ENCODE measurements at regions not wholly inside any gene's neighbourhood (a gene's known extent, or its start where the extent isn't known, plus 50 kb on each side); places are given as distances from the start of the nearest gene placed in this dataset.
"Not testable (repeated sequence)": the region's sequence is repeated elsewhere in the genome, so short reads cannot be mapped to it uniquely, and the experiment has no call there.

GRCh38 chr3:153277029-153277428 is 115.0 kb downstream of the RAP2B start:
- no peaks in the 10 kb centered on the region for H4K20me1 ChIP-seq (ENCODE audit: control insufficient read depth, extremely low read depth, insufficient read depth, low read length)
- no peak for TF ChIP-seq EZH2 (IDR thresholded peaks at IDR 0.05; ENCODE audit: low read length)
- TF ChIP-seq CTCF (optimal IDR thresholded peaks at IDR 0.05 in 1 of 3, IDR thresholded peaks at IDR 0.05 in 1 of 3, conservative IDR thresholded peaks at IDR 0.05 in 1 of 3; ENCODE audit: extremely low read depth in 1 of 3, insufficient read depth in 2 of 3, low read length in 3 of 3), result no peak
- no peaks in the 10 kb centered on the region for H3K79me2 ChIP-seq (ENCODE audit: control insufficient read depth, insufficient read depth, low read length)
- peak overlapping the region; percentile 40 for H2AFZ ChIP-seq (ENCODE audit: control insufficient read depth, low read length)
- H3K27ac ChIP-seq (ENCODE audit: control insufficient read depth, insufficient read depth, low read length), result peak overlapping the region; percentile 70
- H3K4me2 ChIP-seq (ENCODE audit: control insufficient read depth, extremely low read depth, insufficient read depth, low read depth, low read length), result peak overlapping the region; percentile 40
- dilution Hi-C loops (cut with MboI; ENCODE audit: extremely low pct_ligation_motif_present, low sequenced_read_pairs), result no loop called here
- H3K9me3 ChIP-seq (ENCODE audit: control insufficient read depth, low read depth, low read length), result no peaks in the 10 kb centered on the region
- FAIRE-seq (peak; percentile 86), DNase-seq (ENCODE audit: low read depth, low spot score) (peak; percentile 50)
- peaks cover 25% of the 10 kb centered on the region for H3K4me1 ChIP-seq (ENCODE audit: control insufficient read depth, extremely low read depth, insufficient read depth, low read length)
- H3K9ac ChIP-seq (ENCODE audit: control insufficient read depth, extremely low read depth, insufficient read depth, low read length), result peak overlapping the region; percentile 26
- no peaks in the 10 kb centered on the region for H3K9me1 ChIP-seq (ENCODE audit: control insufficient read depth, extremely low read depth, insufficient read depth, low read length)
- H3K36me3 ChIP-seq (ENCODE audit: control insufficient read depth in 2 of 2, extremely low read depth in 1 of 2, insufficient read depth in 2 of 2, low read length in 2 of 2), result no peaks in the 10 kb centered on the region
- no peak overlapping the region for H3K4me3 ChIP-seq (ENCODE audit: control insufficient read depth in 2 of 3, extremely low read depth in 1 of 3, insufficient read depth in 2 of 3, low read depth in 1 of 3, low read length in 3 of 3)
- H3K27me3 ChIP-seq (ENCODE audit: control insufficient read depth, extremely low read depth, insufficient read depth, low read length), result no peaks in the 10 kb centered on the region

- H3K4me3 ChIP-seq (ENCODE audit: control insufficient read depth in 2 of 3, extremely low read depth in 1 of 3, insufficient read depth in 2 of 3, low read depth in 1 of 3, low read length in 3 of 3); H2AFZ ChIP-seq (ENCODE audit: control insufficient read depth, low read length); H3K27ac ChIP-seq (ENCODE audit: control insufficient read depth, insufficient read depth, low read length); FAIRE-seq; H3K4me2 ChIP-seq (ENCODE audit: control insufficient read depth, extremely low read depth, insufficient read depth, low read depth, low read length); H3K9me3 ChIP-seq (ENCODE audit: control insufficient read depth, low read depth, low read length); H3K36me3 ChIP-seq (ENCODE audit: control insufficient read depth in 2 of 2, extremely low read depth in 1 of 2, insufficient read depth in 2 of 2, low read length in 2 of 2); H4K20me1 ChIP-seq (ENCODE audit: control insufficient read depth, extremely low read depth, insufficient read depth, low read length); H3K9ac ChIP-seq (ENCODE audit: control insufficient read depth, extremely low read depth, insufficient read depth, low read length); DNase-seq (ENCODE audit: low read depth, low spot score); H3K27me3 ChIP-seq (ENCODE audit: control insufficient read depth, extremely low read depth, insufficient read depth, low read length); H3K9me1 ChIP-seq (ENCODE audit: control insufficient read depth, extremely low read depth, insufficient read depth, low read length); H3K79me2 ChIP-seq (ENCODE audit: control insufficient read depth, insufficient read depth, low read length); dilution Hi-C loops (cut with MboI; ENCODE audit: extremely low pct_ligation_motif_present, low sequenced_read_pairs): not testable (repeated sequence)
- H3K4me1 ChIP-seq (ENCODE audit: control insufficient read depth, extremely low read depth, insufficient read depth, low read length), result peaks cover 51% of the 10 kb centered on the region
Observed at GRCh38 chr3:153281236-153281997, 119.4 kb downstream of the RAP2B start.

GRCh38 chr3:153282355-153282754 is 120.3 kb downstream of the RAP2B start:
- TF ChIP-seq CTCF (optimal IDR thresholded peaks at IDR 0.05 in 1 of 3, IDR thresholded peaks at IDR 0.05 in 1 of 3, conservative IDR thresholded peaks at IDR 0.05 in 1 of 3; ENCODE audit: extremely low read depth in 1 of 3, insufficient read depth in 2 of 3, low read length in 3 of 3), result no peak
- TF ChIP-seq EZH2 (IDR thresholded peaks at IDR 0.05; ENCODE audit: low read length), result no peak
- H3K9me1 ChIP-seq (ENCODE audit: control insufficient read depth, extremely low read depth, insufficient read depth, low read length), result peaks cover 2% of the 10 kb centered on the region
- H3K9me3 ChIP-seq (ENCODE audit: control insufficient read depth, low read depth, low read length), result no peaks in the 10 kb centered on the region
- no peaks in the 10 kb centered on the region for H3K27me3 ChIP-seq (ENCODE audit: control insufficient read depth, extremely low read depth, insufficient read depth, low read length)
- H4K20me1 ChIP-seq (ENCODE audit: control insufficient read depth, extremely low read depth, insufficient read depth, low read length), result no peaks in the 10 kb centered on the region
- DNase-seq (ENCODE audit: low read depth, low spot score) (no peak), FAIRE-seq (no peak)
- H3K36me3 ChIP-seq (ENCODE audit: control insufficient read depth in 2 of 2, extremely low read depth in 1 of 2, insufficient read depth in 2 of 2, low read length in 2 of 2), result no peaks in the 10 kb centered on the region
- no peak overlapping the region for H2AFZ ChIP-seq (ENCODE audit: control insufficient read depth, low read length)
- H3K4me1 ChIP-seq (ENCODE audit: control insufficient read depth, extremely low read depth, insufficient read depth, low read length), result peaks cover 51% of the 10 kb centered on the region
- no peak overlapping the region for H3K4me2 ChIP-seq (ENCODE audit: control insufficient read depth, extremely low read depth, insufficient read depth, low read depth, low read length)
- no peak overlapping the region for H3K4me3 ChIP-seq (ENCODE audit: control insufficient read depth in 2 of 3, extremely low read depth in 1 of 3, insufficient read depth in 2 of 3, low read depth in 1 of 3, low read length in 3 of 3)
- no peaks in the 10 kb centered on the region for H3K79me2 ChIP-seq (ENCODE audit: control insufficient read depth, insufficient read depth, low read length)
- no peak overlapping the region for H3K27ac ChIP-seq (ENCODE audit: control insufficient read depth, insufficient read depth, low read length)
- dilution Hi-C loops (cut with MboI; ENCODE audit: extremely low pct_ligation_motif_present, low sequenced_read_pairs), result no loop called here
- no peak overlapping the region for H3K9ac ChIP-seq (ENCODE audit: control insufficient read depth, extremely low read depth, insufficient read depth, low read length)
